Stimulated activated CD4-positive, alpha-beta T cell treated with anti-CD3 and anti-CD28 coated beads, Interleukin-2, amount 100 ng/mL, for 4 hours (primary cell): ENCODE measurements at regions not wholly inside any gene's neighbourhood (a gene's known extent, or its start where the extent isn't known, plus 50 kb on each side); places are given as distances from the start of the nearest gene placed in this dataset.
"Not testable (repeated sequence)": the region's sequence is repeated elsewhere in the genome, so short reads cannot be mapped to it uniquely, and the experiment has no call there.

Source experiments
- DNase-seq: peaks from one replicate; pipeline ENCODE4 v3.0.0-alpha.2; 2020; ENCODE audit warnings: low read depth

GRCh38 chr13:74288361-74288911, 154.2 kb upstream of the KLF12 start:
- no peak for DNase-seq

DNA sequence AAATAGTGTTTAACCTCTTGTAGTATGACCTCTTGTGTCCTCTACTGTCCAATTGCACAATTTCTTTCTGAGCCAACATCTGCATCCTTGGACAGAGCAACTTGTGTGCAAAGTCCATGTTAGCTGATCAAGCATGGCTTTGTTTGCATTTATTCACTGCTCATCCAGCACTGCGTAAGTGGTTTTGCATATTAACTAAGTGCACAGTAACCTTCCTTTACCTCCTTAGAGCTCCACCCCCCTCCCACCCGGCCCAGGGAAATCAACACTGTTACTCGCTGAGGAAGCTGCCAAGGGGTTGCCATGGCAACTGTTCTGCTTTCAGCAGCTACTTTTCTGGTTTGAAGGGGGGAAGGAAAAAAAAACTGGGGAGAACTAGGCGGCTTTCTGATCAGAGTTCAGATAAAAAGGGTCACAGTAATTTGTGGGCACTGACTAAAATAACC, 153.5 kb upstream of the KLF12 start:
- peak; percentile 76 for DNase-seq

DNA sequence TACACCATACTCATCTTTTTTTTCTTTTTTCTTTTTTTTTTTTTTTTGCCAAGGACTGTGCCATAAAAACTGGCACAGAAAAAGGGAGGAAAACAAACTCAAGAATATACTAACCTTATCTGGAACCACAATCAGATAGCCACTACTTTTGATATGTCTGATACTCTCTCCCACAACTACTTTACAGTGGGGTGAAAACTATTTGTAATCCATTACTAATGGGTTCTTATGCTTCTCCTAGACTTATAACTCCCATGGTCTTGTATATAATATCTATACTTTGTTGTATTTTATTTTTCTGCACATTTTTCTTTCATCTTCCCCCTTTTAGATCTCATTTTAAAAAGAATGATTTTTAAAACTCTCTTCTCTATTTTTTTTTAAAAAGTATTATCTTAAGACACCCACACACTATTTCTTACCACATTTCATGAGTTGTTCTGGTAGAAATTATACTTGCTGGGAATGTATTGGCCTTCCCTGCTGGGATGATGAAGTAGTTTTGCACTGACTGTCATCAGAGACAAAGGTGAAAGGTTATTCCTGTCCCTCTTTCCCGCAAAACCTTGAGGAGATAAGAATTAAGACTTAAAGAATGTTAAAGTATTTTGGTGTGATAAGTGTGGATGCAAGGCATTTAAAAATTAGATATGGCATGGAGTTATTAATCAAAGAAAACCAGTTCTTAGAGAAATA, 146.7 kb upstream of the KLF12 start:
- no peak for DNase-seq

GRCh38 chr13:74280093-74280794, 146.0 kb upstream of the KLF12 start:
- no peak for DNase-seq

DNA sequence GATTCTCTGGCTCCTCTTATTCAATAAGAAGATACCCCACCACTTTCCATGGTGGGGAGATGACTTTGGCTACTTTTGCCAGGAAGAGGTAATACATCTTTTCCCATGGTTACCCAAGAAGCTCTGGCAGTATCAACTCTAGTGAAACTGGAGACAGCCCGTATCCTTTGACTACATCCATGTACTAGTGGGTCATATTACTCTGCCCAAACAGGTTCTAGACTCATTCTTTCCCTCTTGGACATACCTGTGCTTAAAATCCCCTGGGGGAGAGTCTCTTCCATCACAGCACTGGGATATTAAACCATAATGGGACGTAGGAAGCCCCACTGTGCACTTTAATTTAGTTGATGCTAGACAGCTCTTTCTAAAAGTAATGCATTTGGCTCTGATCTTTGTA, 144.7 kb upstream of the KLF12 start:
- DNase-seq: no peak

- no peak for DNase-seq
Measured at GRCh38 chr13:74274916-74275315, 140.7 kb upstream of the KLF12 start.

- DNase-seq: no peak
Measured at GRCh38 chr13:74273581-74273980, 139.4 kb upstream of the KLF12 start.

DNA sequence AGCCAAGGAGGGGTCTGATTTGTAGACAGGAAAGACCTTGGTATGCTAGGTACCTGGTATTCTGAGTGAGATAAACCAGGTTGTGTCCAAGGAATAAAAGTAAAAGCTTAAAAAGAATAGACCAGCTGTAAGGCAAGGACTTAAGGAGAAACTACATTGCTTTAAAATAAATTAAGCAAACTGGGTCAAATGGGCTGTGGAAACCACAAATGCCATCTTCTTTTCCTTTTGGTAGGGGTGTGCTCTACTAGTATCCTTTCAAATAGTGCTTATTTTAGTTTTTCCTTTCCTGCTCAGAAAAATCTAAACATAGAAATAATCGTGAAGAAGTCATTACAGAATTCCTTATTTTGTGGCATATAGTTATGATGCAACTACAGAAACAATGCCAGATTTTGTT, 138.6 kb upstream of the KLF12 start:
- no peak for DNase-seq

DNA sequence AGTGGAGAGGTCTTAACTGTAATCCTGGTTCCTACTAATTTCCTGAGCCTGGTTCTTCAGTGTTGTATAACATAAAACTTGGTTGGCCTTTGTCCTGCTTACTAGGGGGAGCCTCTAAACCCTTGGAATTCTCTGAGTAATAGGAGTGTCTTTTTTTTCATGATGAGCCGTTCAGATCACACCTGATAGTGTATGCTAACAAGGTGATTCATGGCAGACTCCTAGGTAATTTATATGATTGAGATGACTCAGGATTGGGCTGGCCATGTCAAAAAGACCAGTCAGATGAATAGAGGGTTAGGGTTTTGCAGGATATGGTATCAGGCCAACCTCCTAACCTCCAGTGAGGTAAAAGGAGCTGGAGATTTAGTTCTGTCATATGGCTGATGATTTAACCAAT, 135.8 kb upstream of the KLF12 start:
- DNase-seq: no peak

DNA sequence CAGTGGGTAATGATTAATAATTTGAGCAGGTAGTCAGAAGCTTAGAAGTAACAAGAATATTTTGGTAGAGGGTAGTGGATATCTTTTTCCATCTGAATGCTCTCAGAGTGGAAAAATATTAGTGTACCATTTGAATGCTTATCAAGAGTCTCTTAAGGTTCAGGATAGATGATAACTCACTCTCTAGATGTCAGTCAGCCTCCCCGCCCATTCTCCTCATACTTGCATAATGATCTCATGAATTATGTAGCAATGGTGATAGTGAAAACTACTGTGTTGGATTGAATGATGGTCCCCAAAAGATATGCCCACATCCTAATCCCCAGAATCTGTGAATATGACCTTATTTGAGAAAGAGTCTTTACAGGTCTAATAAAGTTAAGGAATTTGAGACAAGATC, 132.7 kb upstream of the KLF12 start:
- no peak for DNase-seq

DNA sequence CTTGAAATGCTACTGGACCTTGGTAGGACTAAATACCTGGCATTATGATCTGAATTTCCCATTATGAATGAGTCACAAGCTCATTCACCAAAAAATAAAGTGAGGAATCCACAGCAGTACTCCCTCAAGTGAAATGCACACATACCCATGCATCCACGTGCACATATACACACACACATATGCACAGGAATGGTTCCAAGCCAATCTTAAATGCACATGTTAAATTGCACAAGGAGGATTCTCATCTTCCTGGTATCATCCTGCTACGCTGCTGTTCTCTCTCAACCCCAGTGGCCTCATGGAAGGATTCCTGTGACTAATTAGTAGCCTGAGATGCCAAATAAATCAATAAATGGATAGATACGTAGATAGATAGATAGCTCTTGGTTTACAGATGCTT, 132.1 kb upstream of the KLF12 start:
- DNase-seq: no peak

- DNase-seq: no peak
Measured at GRCh38 chr13:74264333-74264732, 130.1 kb upstream of the KLF12 start.

DNA sequence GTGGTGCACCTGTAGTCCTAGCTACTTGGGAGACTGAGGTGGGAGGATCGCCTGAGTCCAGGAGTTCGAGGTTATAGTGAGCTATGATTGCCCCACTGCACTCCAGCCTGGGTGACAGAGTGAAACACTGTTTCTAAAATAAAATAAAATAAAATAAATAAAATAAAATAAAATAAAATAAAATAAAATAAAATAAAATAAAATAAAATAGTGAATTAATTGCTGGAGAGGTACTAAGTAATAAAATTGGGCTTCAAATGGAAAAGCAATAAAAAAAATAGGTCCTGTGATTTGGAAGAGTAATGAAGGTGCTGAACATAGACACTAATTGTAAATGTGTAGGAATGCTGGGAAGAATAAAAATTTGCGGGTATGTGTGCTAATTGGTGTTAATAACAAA, 126.2 kb upstream of the KLF12 start:
- not testable (repeated sequence) for DNase-seq

DNA sequence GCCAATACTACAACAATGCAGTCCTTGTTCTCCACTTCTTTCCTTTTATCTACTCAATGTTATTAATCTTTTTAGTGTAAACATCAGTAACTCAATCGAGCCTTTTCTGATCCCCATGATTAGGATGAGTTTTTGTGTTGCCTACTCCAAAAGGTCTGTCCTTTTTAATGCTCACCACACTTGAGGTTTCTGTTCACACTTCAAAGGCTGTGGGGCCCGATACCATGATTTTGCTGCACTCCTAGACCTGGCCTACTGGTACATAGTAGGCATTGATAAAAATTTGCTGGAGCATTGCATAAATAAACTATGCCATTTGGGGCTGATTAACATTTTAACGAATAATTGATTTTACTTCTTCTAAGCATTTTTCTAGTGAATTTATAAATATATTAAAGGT, 125.4 kb upstream of the KLF12 start:
- no peak for DNase-seq

GRCh38 chr13:74258961-74259360, 124.8 kb upstream of the KLF12 start:
- no peak for DNase-seq

DNA sequence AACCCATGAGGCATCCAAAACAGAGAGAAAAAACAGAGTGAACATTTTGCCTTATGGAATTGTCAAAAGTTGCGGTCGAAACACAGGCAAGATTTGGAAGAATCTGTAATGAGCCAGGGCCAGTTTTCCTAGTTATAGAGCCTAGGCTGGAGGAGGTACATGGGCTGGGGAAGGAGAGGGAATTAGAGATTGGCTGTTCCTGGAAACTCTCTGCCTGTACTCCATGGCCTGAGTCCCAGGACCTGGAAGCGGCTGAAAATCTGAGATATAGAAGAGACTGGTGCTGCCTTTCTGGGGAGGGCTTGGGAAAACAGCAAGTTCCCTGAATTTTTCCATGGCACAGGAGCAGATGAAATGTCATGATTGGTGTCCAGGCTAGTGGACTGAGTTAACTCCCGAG, 122.8 kb upstream of the KLF12 start:
- DNase-seq: no peak

GRCh38 chr13:74253161-74253560, 119.0 kb upstream of the KLF12 start:
- DNase-seq: no peak

DNA sequence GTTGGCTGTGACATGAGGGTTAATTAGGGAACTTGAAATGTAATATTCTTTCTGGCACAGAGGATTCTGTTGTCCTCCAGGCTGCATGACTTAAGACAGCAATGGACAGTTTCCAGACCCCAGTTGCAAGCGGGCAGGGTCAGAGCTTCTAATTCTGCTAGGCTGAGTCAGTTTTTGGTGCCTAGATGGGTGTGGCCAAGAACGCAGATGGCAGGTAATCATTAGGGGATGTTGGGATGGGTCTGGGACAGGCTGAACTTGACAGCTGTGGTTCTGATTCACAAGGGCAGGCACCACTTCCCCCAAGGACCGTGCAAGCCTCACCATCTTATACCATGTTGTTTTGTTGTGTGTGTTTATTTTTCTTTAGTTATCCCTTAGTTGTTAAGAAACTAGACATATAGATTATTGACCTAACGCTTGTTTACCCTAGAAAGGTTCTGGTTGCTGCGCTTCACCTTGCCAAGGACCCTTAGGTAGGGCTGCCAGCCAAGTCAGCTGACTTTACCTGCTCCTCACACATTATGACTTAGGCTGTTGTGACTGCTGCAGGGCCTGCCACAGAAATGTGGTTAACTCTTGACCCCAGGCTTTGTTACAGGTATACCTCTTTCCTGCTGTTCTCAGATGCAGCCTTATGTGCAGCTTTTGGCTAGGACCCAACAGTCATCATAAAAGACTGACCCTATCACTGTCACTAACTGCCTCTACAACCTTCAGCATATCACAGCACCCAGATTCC, 117.7 kb upstream of the KLF12 start:
- DNase-seq: no peak

DNA sequence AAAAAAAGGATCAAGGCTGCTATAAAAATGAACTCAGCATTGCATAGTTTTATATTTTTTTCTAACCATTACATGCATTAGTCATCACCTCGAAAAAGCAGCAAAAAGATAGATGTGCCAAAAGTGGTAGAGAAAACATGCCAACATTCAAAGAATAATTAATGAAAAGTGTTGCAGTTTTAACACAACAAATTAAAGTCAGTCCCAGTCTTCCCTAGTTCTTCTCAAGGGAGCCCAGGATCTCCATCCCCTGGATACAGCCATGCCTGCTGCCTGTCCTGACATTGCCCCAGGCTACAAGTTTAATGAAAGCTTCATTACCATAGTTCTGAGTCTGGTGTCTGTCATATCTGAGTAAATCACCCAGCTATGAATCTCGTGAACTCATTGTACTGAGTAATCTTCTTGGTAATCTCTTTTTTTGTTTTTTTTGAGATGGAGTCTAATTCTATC, 116.6 kb upstream of the KLF12 start:
- DNase-seq: no peak

- DNase-seq: no peak
Measured at GRCh38 chr13:74248477-74248876, 114.3 kb upstream of the KLF12 start.

- peak; percentile 25 for DNase-seq
Measured at GRCh38 chr13:74246487-74246886, 112.3 kb upstream of the KLF12 start.

DNA sequence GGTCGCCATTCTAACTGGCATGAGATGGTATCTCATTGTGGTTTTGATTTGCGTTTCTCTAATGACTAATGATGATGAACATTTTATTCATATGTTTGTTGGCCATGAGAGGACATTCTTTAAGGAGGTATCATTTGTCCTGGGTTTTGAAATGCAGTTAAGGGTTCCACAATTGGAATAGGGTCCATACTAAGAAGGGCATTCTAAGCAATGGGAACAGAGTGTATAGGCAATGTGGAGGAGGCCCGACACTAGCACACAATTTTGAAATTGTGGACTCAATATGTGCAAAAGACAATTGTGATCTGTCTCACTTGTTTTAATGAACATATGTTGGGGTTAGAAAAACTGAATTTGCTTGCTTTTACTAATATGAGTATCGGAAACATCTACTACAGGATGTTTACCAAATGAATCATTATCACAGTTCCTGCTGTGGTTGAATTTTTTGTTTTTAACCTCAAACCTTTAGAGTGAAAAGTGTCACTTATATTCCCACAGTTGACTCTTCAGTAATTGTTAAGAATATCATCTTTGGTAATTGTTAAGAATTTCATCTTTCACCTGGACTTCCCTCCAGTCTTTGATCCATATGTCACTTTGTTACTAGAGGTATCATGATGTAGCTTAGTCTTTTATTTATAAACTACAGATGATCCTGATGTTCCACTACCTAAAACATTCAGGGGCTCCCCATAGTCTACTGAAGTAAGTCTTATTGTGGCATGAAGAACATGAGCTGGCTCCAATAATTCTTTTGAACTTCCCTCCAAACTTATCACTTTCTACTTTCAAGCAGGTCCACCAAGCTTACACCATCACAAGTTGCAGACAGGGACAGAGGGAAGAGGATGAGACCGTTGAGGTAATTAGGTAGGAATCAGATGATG, 109.7 kb upstream of the KLF12 start:
- DNase-seq: no peak
